ENCODE measurements at regions not wholly inside any gene's neighbourhood (a gene's known extent, or its start where the extent isn't known, plus 50 kb on each side); places are given as distances from the start of the nearest gene placed in this dataset.

- DNase-seq = peak; percentile 82
Observed at GRCh38 chr3:40827942-40828688, 303.4 kb downstream of the ZNF621 start.

GRCh38 chr3:40828741-40829415, 304.1 kb downstream of the ZNF621 start:
- DNase-seq = no peak

DNA sequence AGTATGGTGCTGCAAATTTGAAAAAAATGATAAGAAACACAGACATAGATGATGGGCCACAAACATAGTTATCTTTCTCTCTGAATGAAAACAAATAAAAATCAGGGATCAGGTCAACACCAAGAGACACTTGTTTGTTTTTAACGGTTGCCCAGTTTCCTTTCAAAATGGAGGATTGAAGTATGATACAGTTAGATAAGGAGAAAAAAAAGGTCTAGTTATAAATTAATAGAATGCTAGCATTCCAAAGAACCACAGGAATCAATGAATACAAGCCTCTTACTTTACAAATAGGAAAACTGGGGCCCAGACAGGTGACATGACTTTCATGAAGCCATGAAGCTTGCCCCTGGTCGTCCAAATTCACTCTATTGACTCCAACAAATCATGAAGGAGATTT, 305.1 kb downstream of the ZNF621 start:
- DNase-seq = no peak

DNA sequence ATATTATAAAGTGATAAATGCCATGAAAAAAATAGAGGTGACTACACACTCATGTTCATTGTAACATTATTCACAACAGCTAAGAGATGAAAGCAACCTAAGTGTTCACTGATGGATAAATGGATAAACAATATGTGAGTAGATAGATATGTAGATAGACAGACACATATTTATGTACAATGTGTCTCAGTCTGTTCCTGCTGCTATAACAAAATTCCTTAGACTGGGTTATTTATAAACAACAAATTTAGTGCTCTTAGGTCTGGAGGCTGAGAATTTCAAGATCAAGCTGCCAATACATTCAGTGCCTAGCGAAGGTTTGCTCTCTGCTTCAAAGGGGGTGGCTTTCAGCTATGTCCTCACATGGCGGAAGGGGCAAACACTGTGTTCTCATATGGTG, 312.5 kb downstream of the ZNF621 start:
- DNase-seq = no peak

- DNase-seq = no peak
Observed at GRCh38 chr3:40841131-40841530, 316.4 kb downstream of the ZNF621 start.

DNA sequence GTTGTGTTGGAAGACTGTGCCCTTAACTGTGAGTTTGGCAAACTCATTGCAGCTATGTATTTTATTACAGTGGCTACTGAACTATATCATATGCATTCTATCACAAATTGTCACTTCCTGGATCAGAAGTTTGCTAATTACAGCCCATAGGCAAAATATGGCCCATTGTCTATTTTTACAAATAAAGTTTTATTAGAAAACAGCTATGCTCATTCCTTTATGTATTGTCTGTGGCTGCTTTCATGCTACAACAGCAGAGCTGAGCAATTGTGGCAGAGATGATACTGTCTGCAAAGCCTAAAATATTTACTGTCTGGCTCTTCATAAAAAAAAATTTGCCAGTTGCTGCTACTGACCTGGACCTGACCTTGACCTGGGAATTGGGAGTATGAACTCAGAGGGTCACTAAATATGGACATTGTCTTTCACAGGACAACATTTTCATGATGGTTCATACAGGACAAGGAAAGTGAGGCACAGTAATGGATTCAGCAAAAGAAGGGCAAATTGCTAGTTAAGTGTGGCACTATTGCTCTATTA, 316.9 kb downstream of the ZNF621 start:
- DNase-seq = no peak

DNA sequence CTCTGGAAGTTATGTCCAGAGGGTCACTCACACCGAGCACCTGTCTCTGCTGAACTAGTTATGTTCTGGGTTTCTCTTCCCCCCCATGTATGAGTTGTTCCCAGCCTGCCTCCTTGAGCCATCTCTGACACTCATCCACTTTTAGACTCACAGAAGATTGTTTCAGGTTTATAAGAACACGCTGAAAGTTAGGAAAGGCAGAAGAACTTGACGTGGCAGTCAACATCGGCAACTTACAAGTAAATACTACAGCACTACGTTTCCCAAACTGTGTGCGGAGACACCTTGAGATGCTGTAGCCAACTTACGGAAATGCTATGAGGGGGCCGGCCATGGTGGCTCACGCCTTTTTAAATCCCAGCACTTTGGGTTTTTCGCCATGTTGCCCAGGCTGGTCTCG, 318.0 kb downstream of the ZNF621 start:
- DNase-seq = no peak

DNA sequence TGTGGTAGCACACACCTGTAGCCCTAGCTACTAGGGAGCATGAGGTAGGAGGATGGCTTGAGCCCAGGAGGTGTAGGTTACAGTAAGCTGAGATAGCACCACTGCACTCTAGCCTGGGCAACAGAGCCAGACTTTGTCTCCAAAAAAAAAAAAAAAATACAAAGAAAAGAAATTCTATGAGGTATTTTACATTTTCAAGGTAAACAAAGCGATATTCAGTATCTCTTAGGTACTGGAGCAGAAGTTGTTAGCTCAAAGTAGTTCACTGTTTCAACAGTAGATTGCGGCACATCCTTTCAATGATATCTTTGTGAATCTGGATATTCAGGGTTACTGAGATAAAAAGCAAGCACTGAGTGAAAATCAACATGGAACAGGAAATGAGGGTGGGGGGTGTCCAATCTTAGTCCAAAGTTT, 318.5 kb downstream of the ZNF621 start:
- no peak for DNase-seq

DNA sequence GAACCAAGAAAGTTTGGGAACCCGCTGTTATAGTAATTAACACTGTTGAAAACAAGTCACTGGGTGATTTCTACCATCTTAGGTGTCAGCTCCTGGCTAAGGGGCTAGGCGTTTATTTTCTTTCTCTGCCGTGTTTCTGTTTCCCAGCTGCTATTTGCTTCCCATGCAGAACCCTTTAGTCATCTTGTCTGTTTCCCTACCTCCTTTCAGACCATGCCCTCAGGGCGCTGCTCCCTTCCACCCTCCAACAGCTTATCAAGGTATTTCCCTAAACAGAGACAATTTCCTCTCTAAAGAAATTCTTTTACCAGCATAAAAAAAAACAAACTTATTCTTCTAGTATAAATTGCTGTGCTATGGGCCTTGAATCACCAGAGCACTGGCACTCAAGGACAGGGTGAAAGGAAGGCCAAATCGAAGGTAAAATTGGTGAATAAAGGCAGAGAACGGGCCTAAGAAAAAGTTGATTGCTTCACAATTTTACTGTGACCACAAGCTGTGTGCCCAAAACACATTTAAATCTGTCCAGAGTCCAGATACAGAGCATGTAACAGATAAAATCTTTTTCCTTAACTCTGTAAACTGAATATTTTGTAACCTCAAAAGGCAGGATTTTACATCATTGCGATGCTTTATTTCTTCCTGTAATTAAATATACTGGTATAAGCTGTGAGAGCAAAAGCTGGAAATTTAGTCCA, 319.2 kb downstream of the ZNF621 start:
- no peak for DNase-seq

DNA sequence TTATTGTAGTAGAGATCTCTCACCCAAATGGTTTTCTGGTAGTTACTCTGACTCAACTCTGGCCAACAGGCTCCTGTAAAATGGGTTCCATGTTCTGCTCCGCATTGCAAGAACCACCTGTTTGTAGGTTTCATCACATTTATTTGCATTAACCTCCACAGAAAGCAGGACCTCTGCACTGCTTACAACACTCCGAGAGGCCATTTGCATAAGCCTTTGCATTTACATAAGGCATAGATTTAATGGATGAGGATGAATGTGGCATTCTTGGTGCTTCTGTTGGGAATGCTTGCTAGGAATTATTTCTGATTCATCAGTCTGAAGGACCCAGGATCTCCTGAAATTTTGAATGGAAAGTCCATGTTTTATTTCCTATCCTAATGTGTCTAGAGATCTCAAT, 320.1 kb downstream of the ZNF621 start:
- DNase-seq = no peak

GRCh38 chr3:40845447-40845846, 320.7 kb downstream of the ZNF621 start:
- no peak for DNase-seq

DNA sequence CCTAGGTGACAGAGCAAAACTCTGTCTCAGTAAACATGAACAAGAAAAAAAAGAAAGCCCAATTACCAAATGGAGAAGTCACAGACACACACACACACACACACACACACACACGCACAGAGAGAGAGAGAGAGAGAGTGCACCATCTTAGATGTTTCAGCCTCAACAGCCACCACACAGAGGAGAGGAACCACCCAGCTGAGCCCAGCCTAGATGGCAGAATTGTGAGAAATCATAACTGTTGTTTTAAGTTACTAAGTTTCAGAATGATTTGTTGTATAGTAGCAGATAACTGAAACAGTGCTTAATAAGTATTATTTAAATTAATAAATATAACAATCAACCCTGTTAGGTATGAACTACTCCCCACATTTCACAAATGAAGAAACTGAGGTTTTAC, 321.2 kb downstream of the ZNF621 start:
- no peak for DNase-seq

DNA sequence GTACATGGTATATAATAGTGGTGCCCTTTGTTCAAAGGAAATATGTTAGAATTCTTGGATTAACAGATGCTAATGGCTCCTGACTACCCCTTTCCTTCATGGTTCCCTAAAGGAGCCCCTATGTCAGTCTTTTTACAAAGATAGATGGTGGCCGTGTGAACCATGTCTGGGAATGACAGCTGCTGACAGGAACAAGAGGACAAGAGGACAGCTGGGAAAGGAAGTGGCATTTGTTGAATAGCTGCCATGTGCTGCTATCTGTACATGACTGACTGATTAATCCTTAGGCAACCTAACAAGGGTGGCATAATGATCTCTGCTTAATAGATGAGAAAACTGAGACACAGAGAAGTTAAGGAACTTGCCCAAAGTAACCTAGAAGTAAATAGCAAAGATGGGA, 321.7 kb downstream of the ZNF621 start:
- no peak for DNase-seq

DNA sequence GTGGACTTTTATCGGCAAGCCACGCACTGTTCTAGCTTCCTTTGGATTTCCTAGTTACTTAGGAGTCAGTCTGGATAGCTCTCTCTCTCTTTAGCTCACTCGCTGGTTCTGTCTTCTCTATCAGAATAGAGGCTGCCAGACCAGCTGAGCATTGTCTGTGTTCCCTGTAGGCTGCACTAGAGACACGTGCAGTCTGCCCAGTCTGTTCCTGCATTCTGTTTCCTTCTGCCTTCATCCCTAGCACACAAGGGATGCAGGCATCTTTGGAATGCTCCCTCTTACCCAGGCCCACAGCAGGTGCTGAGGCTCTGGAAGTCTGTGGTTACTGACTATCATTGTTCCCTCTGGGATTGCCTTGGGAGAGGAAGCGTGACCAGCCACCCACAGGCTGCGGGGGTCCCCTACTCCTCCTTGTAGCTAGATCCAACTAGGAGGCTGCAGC, 322.8 kb downstream of the ZNF621 start:
- DNase-seq = no peak

- no peak for DNase-seq
Observed at GRCh38 chr3:40848421-40848820, 323.7 kb downstream of the ZNF621 start.

GRCh38 chr3:40850861-40851260, 326.1 kb downstream of the ZNF621 start:
- DNase-seq = no peak

GRCh38 chr3:40851836-40852235, 327.1 kb downstream of the ZNF621 start:
- DNase-seq = no peak

- no peak for DNase-seq
Observed at GRCh38 chr3:40852712-40853111, 328.0 kb downstream of the ZNF621 start.

DNA sequence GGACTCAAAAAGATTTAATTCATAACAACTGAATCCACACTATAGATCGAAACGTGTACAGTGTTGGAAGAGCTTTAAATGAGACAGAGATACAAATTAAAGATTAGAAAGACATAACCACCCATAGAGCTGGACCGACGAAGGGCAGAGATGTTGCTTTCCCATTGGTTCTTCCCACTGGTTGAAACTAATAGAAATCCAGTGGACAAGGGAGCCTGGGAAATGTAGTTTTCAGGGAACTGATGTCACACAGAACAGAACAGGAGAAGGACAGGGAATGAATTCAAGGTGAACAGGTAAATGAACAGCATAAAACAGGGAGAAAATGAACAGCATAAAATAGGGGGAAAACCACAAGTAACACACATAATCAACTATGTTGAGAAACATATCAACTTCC, 328.7 kb downstream of the ZNF621 start:
- no peak for DNase-seq

DNA sequence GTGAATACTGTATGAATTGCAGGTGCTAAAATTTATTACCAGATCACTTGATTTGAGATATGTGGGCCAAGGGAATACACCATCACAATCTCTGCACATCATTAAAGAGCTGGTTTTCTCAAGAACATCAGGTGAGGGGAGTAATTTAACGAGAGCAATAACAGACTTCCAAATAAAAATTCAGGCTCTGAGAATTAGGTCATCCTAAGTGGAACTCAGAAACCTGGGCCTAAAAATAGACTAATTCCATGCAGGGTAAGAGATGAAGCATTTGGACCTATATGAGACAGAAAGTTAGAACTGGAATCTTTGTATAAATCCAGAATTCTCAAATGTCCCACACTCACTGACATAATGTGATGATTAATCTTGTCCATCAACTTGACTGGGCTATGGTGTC, 331.1 kb downstream of the ZNF621 start:
- no peak for DNase-seq

- no peak for DNase-seq
Observed at GRCh38 chr3:40858364-40859115, 333.8 kb downstream of the ZNF621 start.

DNA sequence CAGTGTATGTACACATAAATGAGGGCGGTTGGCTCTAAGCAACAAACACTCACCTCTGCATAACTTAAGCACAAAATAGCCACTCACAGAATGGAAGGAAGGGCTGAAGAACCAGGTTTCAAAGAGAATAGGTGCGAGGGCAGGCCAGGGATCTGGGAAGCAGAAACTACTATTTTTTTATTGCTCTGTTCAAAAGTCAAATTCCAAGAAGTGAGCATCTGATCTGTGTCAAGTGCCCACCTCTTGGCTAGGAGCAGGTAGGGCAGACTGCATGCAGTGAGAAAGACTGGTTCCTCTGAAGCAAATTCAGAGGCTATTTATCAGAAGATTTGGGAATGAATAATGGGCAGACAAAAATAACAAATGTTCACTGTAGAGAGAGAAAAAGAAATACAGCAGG, 336.4 kb upstream of the CTNNB1 start:
- DNase-seq = no peak
